GM12875 (cell line): ENCODE measurements at regions not wholly inside any gene's neighbourhood (a gene's known extent, or its start where the extent isn't known, plus 50 kb on each side); places are given as distances from the start of the nearest gene placed in this dataset.
"Not testable (repeated sequence)": the region's sequence is repeated elsewhere in the genome, so short reads cannot be mapped to it uniquely, and the experiment has no call there.

Experiments
- H3K4me3 ChIP-seq: one replicate; pipeline ENCODE4 v1.5.1; 2011; ENCODE audit warnings: low read depth, low read length, control low read depth
- TF ChIP-seq, protein P1 (sequence below): IDR thresholded peaks from 2 replicates; pipeline ENCODE4 v1.5.1; 2011; ENCODE audit warnings: low read depth, mild to moderate bottlenecking, control low read depth, inconsistent platforms, low read length, moderate library complexity, borderline replicate concordance; ENCODE audit not compliant: insufficient read depth

DNA sequence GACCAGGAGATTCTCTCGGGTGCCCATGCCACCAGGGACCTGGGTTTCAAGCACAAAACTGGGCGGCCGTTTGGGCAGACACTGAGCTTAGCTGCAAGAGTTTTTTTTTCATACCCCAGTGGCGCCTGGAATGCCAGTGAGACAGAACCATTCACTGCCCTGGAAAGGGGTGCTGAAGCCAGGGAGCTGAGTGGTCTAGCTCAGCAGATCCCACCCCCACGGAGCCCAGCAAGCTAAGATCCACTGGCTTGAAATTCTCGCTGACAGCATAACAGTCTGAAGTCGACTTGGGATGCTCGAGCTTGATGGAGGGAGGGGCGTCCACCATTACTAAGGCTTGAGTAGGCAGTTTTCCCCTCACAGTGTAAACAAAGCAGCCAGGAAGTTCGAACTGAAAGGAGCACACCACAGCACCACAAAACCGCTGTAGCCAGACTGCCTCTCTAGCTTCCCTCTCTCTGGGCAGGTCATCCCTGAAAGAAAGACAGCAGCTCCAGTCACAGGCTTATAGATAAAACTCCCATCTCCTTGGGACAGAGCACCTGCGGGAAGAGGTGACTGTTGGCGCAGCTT is 157.7 kb downstream of the GIPC2 start:
- not testable (repeated sequence) for H3K4me3 ChIP-seq

DNA sequence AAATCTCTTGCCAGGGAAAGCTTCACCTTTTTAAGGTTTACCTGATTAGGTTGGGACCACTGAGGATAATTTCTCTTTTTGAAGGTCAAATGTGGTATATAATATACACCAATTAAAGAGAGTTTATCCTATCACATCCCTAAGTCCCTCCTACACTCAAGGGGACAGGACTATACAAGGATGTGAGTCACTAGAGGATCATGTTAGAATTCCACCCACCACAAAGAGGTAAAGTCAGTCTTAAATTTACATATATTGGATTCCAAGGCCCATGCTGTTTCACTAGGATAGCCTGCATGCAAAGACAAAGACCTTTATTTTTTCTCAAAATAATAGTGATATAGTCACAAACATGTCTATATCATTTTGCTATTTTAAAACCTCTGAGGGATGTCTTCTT is 164.4 kb downstream of the GIPC2 start:
- TF ChIP-seq, protein P1, sequence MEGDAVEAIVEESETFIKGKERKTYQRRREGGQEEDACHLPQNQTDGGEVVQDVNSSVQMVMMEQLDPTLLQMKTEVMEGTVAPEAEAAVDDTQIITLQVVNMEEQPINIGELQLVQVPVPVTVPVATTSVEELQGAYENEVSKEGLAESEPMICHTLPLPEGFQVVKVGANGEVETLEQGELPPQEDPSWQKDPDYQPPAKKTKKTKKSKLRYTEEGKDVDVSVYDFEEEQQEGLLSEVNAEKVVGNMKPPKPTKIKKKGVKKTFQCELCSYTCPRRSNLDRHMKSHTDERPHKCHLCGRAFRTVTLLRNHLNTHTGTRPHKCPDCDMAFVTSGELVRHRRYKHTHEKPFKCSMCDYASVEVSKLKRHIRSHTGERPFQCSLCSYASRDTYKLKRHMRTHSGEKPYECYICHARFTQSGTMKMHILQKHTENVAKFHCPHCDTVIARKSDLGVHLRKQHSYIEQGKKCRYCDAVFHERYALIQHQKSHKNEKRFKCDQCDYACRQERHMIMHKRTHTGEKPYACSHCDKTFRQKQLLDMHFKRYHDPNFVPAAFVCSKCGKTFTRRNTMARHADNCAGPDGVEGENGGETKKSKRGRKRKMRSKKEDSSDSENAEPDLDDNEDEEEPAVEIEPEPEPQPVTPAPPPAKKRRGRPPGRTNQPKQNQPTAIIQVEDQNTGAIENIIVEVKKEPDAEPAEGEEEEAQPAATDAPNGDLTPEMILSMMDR = no peak
- H3K4me3 ChIP-seq = no peak overlapping the region

DNA sequence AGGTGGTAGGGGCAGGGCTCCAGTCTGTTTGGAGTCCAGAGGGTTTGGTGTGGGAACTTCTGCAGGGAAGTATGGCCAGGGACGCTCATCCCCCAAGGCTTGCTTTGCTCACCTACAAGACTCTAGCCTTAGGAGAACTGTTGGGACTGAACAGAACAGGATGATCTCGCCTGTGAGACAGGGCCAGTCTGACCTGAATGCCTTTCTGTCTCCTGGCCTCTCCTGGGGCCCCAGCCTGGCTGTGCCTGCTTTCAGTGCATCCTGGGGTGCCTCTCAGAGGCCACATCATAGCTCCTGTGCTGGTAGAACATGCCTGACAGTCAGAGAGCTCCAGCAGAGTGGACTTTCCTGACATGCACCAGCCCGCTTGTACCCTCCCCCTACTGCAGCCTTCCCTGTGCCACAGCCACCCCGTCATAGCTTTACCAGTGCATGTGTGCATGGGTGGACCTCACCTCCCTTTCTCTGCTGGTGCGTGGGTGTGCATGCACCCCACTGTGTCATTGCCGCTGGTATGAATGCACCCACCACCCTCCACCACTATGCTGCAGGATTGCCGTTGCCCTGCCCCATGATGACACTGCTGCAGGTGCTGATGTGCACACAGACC is 165.8 kb downstream of the GIPC2 start:
- TF ChIP-seq, protein P1 = no peak
- H3K4me3 ChIP-seq = no peak overlapping the region

DNA sequence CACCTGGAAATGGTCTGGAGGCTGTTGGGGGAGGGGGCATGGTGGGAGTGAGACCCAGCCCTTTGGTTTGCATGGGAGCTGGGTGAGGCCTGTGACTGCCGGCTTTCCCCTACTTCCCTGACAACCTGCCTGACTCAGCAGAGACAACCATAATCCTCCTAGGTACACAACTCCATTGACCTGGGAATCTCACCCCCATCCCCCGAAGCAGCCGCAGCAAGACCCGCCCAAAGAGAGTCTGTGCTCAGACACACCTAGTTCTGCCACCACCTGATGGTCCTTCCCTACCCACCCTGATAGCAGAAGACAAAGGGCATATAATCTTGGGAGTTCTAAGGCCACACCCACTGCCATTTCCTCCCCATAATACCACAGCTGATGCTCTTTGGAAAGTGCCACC is 168.6 kb downstream of the GIPC2 start:
- H3K4me3 ChIP-seq = no peak overlapping the region
- TF ChIP-seq, protein P1 = no peak

DNA sequence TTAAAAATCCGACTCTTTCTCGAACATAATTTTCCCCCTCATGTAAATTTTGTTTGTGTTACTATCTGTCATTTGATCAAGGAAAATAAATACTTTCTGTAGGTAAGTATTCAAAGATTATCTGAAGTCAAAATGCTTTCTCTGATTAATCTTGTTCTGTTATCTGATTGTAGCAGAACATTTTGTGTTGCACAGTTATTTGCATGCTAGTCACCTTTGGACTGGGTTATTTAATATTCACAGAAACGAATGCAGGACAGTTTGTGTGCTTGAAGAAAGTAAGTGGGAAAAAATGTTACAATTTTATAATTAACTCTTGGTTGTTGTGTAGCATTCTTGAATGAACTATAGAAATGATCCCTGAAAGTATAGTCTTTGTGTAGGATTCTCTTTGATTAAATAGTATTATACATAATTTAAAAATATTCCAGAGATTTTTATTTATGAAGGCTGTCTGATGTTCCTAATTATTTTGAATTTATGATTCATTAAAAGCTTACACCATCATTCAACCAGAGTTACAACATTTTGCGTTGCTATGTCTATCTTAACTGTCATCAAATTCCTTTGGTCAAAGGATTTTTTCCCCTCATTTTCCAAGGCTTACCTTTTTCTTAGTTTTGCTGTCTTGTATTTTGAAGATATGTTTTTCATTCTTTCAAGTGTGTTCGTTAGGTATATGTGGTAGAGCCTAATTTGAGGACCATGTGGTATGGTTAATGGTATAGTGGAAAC is 176.6 kb downstream of the GIPC2 start:
- TF ChIP-seq, protein P1 = no peak
- no peak overlapping the region for H3K4me3 ChIP-seq

DNA sequence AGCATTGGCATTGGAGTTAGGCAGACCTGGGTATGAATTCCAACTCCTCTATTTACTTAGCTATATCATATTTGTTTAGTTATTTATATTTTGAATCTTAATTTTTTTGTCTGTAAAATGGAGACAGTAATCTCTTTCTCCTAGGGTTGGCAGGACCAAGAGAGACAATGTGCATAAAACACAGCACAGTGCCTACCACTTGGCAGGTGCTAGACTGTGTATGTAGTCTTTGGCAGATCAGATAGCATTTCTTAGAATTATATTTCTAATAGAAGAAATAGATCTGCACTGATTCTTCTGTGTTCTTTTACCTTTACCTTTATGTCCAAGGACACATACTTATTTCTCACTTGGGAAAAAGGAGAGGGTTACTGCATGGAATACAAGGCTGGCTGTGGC is 177.2 kb downstream of the GIPC2 start:
- H3K4me3 ChIP-seq = no peak overlapping the region
- TF ChIP-seq, protein P1 = no peak

DNA sequence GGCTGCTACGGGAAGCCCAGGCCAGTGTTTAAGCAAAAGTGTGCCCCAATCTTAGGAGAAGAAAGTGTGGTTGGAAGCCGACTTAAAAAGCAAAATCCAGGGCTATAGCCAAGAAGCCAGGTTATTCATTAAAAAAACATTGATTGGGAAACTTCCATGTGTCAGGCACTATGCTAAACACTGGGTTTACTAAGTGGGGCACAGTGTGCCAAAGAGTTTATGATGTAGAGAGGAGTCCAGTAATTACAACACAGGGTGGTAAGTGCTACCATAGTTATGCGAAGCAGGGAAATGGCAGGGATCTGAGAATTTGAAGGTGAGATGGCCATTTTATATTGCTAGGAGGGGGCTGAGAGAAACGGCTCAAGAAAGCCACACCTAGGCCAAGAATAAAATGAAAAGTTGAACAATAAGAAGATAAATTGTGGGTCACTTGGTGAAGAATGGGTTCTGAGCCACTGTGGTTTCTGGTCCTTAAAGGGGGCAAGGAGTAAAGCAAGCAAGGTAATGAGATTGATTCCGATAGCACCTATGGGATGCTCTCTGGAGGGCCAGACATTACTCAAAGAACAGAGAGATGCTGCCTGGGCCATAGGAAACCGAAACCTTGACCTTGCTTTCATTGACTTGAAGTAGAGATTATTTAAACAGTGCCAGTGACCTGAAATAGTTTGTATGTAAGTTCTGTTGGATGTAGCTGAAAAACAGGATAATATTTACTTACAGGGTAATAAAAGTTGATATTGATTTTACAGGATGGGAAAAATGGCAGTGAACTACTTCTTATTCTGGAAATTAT is 177.8 kb downstream of the GIPC2 start:
- TF ChIP-seq, protein P1 = no peak
- H3K4me3 ChIP-seq = no peak overlapping the region
